Endothelial cell of umbilical vein (primary cell): ENCODE measurements at regions not wholly inside any gene's neighbourhood (a gene's known extent, or its start where the extent isn't known, plus 50 kb on each side); places are given as distances from the start of the nearest gene placed in this dataset.

ENCODE experiments used
- BruUV-seq: library from RNA; stranded (reverse); fragments of 400-500 nt; replicated peaks from 2 replicates; lab custom pipeline; 2021; lab: Mats Ljungman, UMichigan
- CTCF ChIA-PET: fragments of 300-600, 350-600 bp; sonication (Branson Sonifier 250); formaldehyde crosslinking; loops from one replicate; lab custom pipeline; 2021; ENCODE audit warnings: antibody characterized with exemption, inconsistent platforms; lab: Charles Lee
- POLR2A ChIA-PET: fragments of 300-600, 350-600 bp; sonication (Branson Sonifier 250); formaldehyde crosslinking; loops from one replicate; lab custom pipeline; 2021; ENCODE audit warnings: antibody characterized with exemption, inconsistent platforms; lab: Charles Lee
- DNase-seq: peaks from one replicate; pipeline ENCODE4 v3.0.0-alpha.2; 2011; ENCODE audit warnings: low read depth, low spot score
- FAIRE-seq: peaks from 2 replicates; lab custom pipeline; 2011; peaks lifted over from hg19 to GRCh38; lab: Jason Lieb, UNC
- H2AFZ ChIP-seq: 2 replicates; pipeline ENCODE4 v1.6.0; 2012; ENCODE audit warnings: low read depth, low read length, control low read depth, inconsistent platforms
- H3K27ac ChIP-seq: 2 replicates; pipeline ENCODE4 v1.5.1; 2011; ENCODE audit warnings: low read depth, mild to moderate bottlenecking, control low read depth, low read length, moderate library complexity; ENCODE audit not compliant: insufficient read depth
- H3K27me3 ChIP-seq, 2 experiments: 2 replicates each; pipeline versions ENCODE4 v1.6.0 to v1.6.1; 2011; ENCODE audit warnings: low read length in 2 of 2, mixed read lengths in 1 of 2; ENCODE audit not compliant: control insufficient read depth in 2 of 2, insufficient read depth in 2 of 2
- H3K36me3 ChIP-seq, 2 experiments: 2 replicates in 1 of 2; 3 replicates in 1 of 2; pipeline ENCODE4 v1.5.1; 2011; ENCODE audit warnings: low read length in 2 of 2, mild to moderate bottlenecking in 1 of 2, moderate library complexity in 1 of 2; ENCODE audit not compliant: control insufficient read depth in 2 of 2, insufficient read depth in 2 of 2; ENCODE audit errors: extremely low read depth in 1 of 2
- H3K4me1 ChIP-seq: 3 replicates; pipeline ENCODE4 v1.5.1; 2011; ENCODE audit warnings: mild to moderate bottlenecking, low read length; ENCODE audit not compliant: control insufficient read depth, insufficient read depth; ENCODE audit errors: extremely low read depth
- H3K4me2 ChIP-seq: 2 replicates; pipeline ENCODE4 v1.6.1; 2011; ENCODE audit warnings: low read length, control low read depth, mixed read lengths; ENCODE audit not compliant: insufficient read depth
- H3K4me3 ChIP-seq, 3 experiments: fragments of 200-600 bp in 1 of 3; sonication (generic), shearing (Covaris generic) in 1 of 3; replicated peaks in 1 of 3; 2 replicates each; pipeline ENCODE4 v1.5.1; 2011 to 2016; ENCODE audit warnings: control low read depth in 3 of 3, low read length in 3 of 3, mild to moderate bottlenecking in 2 of 3, inconsistent platforms in 1 of 3, low read depth in 1 of 3, moderate library complexity in 1 of 3; ENCODE audit not compliant: insufficient read depth in 1 of 3
- H3K79me2 ChIP-seq: 2 replicates; pipeline ENCODE4 v1.6.0; 2012; ENCODE audit warnings: low read length, inconsistent platforms; ENCODE audit not compliant: control insufficient read depth, insufficient read depth
- H3K9ac ChIP-seq: replicated peaks from 2 replicates; pipeline ENCODE3; 2011; ENCODE audit warnings: low read length, control low read depth; ENCODE audit not compliant: insufficient read depth; ENCODE audit errors: extremely low read depth
- H3K9me1 ChIP-seq: replicated peaks from 3 replicates; pipeline ENCODE4 v1.6.0; 2011; ENCODE audit warnings: mild to moderate bottlenecking, low read length; ENCODE audit not compliant: control insufficient read depth, insufficient read depth; ENCODE audit errors: extremely low read depth
- H3K9me3 ChIP-seq: replicated peaks from 2 replicates; pipeline ENCODE4 v1.5.1; 2012; ENCODE audit warnings: low read length, inconsistent platforms; ENCODE audit not compliant: control insufficient read depth, insufficient read depth
- H4K20me1 ChIP-seq: replicated peaks from 2 replicates; pipeline ENCODE3; 2011; ENCODE audit warnings: mild to moderate bottlenecking, low read length; ENCODE audit not compliant: control insufficient read depth, insufficient read depth; ENCODE audit errors: extremely low read depth
- CTCF ChIP-seq, 2 donors: IDR thresholded peaks; 1 replicate in 1 of 2; 2 replicates in 1 of 2; pipeline ENCODE4 v1.5.1; 2011; ENCODE audit warnings: low read length in 2 of 2, mild to moderate bottlenecking in 2 of 2, moderate library complexity in 2 of 2, control low read depth in 1 of 2, inconsistent platforms in 1 of 2, low read depth in 1 of 2; ENCODE audit not compliant: insufficient read depth in 1 of 2; ENCODE audit errors: extremely low read depth in 1 of 2
- EZH2 ChIP-seq: IDR thresholded peaks from 2 replicates; pipeline ENCODE4 v1.6.1; 2012; ENCODE audit warnings: borderline replicate concordance, low read depth, mild to moderate bottlenecking, moderate library complexity, low read length, inconsistent platforms; ENCODE audit not compliant: severe bottlenecking
- FOS ChIP-seq: IDR thresholded peaks from 2 replicates; pipeline ENCODE4 v1.6.1; 2011; ENCODE audit warnings: mild to moderate bottlenecking, low read length, moderate library complexity, borderline replicate concordance; ENCODE audit not compliant: insufficient read depth
- GATA2 ChIP-seq: IDR thresholded peaks from 2 replicates; pipeline ENCODE4 v1.7.0; 2011; ENCODE audit warnings: low read depth, mild to moderate bottlenecking, moderate library complexity, mixed read lengths, low read length; ENCODE audit not compliant: insufficient read length, insufficient read depth
- JUN ChIP-seq: IDR thresholded peaks from 2 replicates; pipeline ENCODE4 v1.6.1; 2011; ENCODE audit warnings: borderline replicate concordance, low read depth; ENCODE audit not compliant: insufficient read length, insufficient read depth
- MYC ChIP-seq: IDR thresholded peaks from one replicate; pipeline ENCODE4 v1.6.1; 2011; ENCODE audit warnings: mild to moderate bottlenecking, low read depth, low read length
- POLR2A ChIP-seq: IDR thresholded peaks from 2 replicates; pipeline ENCODE4 v1.6.1; 2012; ENCODE audit warnings: low read depth, mild to moderate bottlenecking, control low read depth, low read length
- POLR2AphosphoS5 ChIP-seq: IDR thresholded peaks from 2 replicates; pipeline ENCODE4 v1.6.1; 2012; ENCODE audit warnings: low read depth, mild to moderate bottlenecking, control low read depth, low read length, moderate library complexity; ENCODE audit not compliant: insufficient read depth
- dilution Hi-C: fragments of 300-500 bp; cut with MboI; formaldehyde crosslinking; loops from one replicate; pipeline ENCODE4 v1.15.0; 2019; ENCODE audit warnings: low sequenced_read_pairs; ENCODE audit not compliant: extremely low pct_ligation_motif_present
- intact Hi-C: fragments of 100-400 bp; cut with micrococcal nuclease; formaldehyde crosslinking; loops from one replicate; pipeline ENCODE4 v1.10.0; 2022
- TF ChIP-seq, protein P1 (sequence below): IDR thresholded peaks from 2 replicates; pipeline ENCODE4 v1.6.1; 2011; ENCODE audit not compliant: insufficient read depth, insufficient read length

DNA sequence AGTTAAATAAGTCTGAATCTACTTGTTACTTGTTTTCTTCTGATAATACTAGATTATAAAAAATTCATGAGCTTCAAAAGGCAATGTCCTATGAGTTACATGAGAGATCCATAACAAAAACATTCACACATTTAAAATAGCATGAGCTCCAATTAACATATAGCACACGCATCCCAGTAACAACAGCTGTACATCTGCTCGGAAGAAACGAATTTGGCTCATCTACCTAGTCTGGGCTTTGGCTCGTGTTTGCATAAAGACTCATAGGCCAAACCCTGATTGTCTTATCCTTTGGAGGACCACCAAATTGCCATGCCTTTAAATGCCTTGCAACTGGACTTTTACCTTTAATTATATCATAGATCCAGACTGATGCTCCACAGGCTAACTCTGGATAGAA, 259.7 kb upstream of the CHD6 start:
- no peak for FAIRE-seq
- Histone ChIP-seq H3K4me2 (no peak overlapping the region), H3K4me1 (no peaks in the 10 kb centered on the region), H3K27ac (no peak overlapping the region), H3K9me1 (no peaks in the 10 kb centered on the region), H3K9me3 (no peaks in the 10 kb centered on the region), H4K20me1 (no peaks in the 10 kb centered on the region), H2AFZ (no peak overlapping the region), H3K9ac (no peak overlapping the region), H3K36me3 (no peaks in the 10 kb centered on the region), H3K27me3 (no peaks in the 10 kb centered on the region), H3K79me2 (no peaks in the 10 kb centered on the region), H3K4me3 (no peak overlapping the region)
- POLR2A ChIA-PET: no interaction called here
- no peak for TF ChIP-seq FOS
- TF ChIP-seq, protein P1, sequence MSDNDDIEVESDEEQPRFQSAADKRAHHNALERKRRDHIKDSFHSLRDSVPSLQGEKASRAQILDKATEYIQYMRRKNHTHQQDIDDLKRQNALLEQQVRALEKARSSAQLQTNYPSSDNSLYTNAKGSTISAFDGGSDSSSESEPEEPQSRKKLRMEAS: no peak
- no peak for TF ChIP-seq POLR2AphosphoS5
- no peak for TF ChIP-seq POLR2A
- no peak for TF ChIP-seq EZH2
- no peak for TF ChIP-seq CTCF (IDR thresholded peaks at IDR 0.05; ENCODE audit: extremely low read depth in 1 of 2, insufficient read depth in 1 of 2, low read depth in 1 of 2, low read length in 2 of 2)
- TF ChIP-seq JUN: no peak
- no peak for TF ChIP-seq MYC
- TF ChIP-seq GATA2: no peak
- CTCF ChIA-PET: no interaction called here
- dilution Hi-C loops (no loop called here), intact Hi-C loops (no loop called here)
- no TSS peak for BruUV-seq
- DNase-seq: no peak
